ENCODE measurements at regions not wholly inside any gene's neighbourhood (a gene's known extent, or its start where the extent isn't known, plus 50 kb on each side); places are given as distances from the start of the nearest gene placed in this dataset.

DNA sequence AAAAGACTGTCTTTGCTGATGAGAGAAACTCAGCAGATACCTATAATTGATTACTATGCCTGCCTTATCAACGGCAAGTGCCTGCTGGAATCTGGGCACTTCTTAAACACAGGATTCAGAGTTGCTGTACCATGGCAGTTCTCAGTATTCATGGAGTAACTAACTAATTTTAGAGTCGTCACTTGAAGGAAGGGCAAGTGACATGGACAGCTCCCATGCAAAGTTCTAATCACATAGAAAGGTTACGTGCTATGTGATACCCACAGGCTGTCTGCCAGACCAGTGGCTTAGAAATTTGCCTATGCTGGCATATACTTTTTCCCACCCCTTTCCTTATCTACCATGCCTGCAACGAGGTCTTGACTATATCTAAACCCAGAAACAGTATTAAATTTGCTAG lies 931.1 kb upstream of the TENM3 start:
- no peak for TF ChIP-seq POLR2A (IDR thresholded peaks at IDR 0.05; ENCODE audit: low read length)
- no peak for TF ChIP-seq GATA1 (IDR thresholded peaks at IDR 0.05; ENCODE audit: low read depth, low read length)

Measured in erythroblast (primary cell).